ENCODE measurements at regions not wholly inside any gene's neighbourhood (a gene's known extent, or its start where the extent isn't known, plus 50 kb on each side); places are given as distances from the start of the nearest gene placed in this dataset.

GRCh38 chr10:36194276-36194675 lies 552.2 kb upstream of the FZD8 start:
- TF ChIP-seq, protein P1, sequence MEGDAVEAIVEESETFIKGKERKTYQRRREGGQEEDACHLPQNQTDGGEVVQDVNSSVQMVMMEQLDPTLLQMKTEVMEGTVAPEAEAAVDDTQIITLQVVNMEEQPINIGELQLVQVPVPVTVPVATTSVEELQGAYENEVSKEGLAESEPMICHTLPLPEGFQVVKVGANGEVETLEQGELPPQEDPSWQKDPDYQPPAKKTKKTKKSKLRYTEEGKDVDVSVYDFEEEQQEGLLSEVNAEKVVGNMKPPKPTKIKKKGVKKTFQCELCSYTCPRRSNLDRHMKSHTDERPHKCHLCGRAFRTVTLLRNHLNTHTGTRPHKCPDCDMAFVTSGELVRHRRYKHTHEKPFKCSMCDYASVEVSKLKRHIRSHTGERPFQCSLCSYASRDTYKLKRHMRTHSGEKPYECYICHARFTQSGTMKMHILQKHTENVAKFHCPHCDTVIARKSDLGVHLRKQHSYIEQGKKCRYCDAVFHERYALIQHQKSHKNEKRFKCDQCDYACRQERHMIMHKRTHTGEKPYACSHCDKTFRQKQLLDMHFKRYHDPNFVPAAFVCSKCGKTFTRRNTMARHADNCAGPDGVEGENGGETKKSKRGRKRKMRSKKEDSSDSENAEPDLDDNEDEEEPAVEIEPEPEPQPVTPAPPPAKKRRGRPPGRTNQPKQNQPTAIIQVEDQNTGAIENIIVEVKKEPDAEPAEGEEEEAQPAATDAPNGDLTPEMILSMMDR (IDR thresholded peaks at IDR 0.05): no peak
- TF ChIP-seq POLR2AphosphoS5 (IDR thresholded peaks at IDR 0.05): no peak
- no peak for TF ChIP-seq POLR2A (IDR thresholded peaks at IDR 0.05)
- TF ChIP-seq EP300 (IDR thresholded peaks at IDR 0.05): no peak

Data from upper lobe of left lung (tissue), 4 donors.